GM18868 (cell line): ENCODE measurements at regions not wholly inside any gene's neighbourhood (a gene's known extent, or its start where the extent isn't known, plus 50 kb on each side); places are given as distances from the start of the nearest gene placed in this dataset.

Source experiments
- ATAC-seq: cut with Tn5 transposase; IDR thresholded peaks from one replicate; pipeline ENCODE4 v1.9.1; 2021; ENCODE audit warnings: mild to moderate bottlenecking, moderate library complexity; ENCODE audit not compliant: unreplicated experiment

DNA sequence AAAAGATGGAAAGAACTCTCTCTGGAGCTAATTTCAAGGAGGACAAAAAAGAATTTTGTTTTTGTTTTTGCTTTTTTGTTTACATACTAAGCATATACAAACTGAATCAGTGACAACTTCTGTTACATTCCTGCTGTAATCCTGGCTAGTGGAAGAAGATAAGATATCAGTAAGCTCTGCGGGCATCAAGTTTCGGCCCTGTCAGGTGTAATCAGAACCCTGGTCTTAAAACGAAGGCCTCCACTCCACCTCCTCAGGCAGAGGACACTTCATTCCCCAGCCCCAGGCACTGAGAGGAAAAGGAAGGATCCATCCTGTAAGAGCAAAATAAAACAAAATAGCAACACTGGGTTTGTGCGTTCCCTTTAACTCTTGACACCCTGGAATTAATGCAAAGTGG is 88.9 kb upstream of the ARHGAP29 start:
- no peak for ATAC-seq

DNA sequence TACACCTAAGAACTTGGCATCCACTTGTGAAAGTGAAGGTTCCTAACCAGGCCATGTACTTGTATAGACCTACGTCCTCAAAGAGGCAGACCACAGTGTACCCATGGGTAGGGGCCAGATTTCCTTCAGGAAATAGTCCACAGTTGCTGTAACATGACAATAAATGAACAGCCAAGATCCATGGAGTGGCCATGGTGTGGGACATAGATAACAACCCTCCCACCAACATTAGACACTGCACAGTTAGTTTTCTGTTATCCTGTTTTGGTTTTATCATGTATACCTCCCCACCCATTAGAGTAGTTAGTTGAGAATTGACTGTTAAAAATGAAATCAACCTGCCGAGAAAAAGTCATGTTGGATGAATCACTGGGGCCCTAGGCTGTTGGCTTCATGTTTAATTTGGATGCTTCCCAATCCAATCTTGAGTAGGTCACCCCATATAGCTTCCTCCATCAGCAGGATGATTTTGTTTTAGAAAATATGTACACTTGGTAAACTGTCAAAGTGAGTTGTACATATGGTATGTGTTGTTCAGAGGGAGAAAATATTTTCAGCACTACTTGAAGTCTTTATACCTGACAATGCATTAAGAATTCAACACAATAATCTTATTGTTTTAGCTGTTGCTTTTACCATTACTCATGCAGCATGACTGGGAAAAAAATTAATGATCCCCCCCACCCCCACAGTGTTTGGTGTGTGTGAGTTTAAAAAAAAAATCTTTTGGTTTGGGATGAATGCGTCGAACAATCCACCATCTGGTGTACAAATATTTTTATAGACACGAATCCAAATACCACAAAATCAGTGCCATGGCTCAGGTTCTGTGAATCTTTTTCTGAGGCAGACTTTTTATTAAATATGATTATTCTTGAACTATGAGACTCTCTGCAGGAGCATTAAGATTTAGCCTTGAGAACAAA is 88.3 kb upstream of the ARHGAP29 start:
- ATAC-seq, result no peak

DNA sequence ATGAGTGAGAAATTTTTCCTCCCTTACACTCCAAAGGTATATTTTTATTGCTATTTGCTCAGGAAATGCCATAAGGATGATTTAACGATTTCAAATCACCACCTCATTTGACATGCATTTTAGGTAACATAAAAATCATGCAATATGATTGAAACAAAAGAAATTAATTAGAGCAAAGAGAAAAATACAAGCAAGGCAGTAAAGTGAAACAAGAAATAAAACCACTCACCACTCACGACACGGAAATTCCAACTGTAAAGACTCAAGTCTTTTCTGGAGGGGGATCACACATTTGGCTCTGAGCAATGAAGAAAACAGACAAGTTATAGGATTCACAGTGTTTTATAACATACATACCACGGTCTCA is 86.8 kb upstream of the ARHGAP29 start:
- ATAC-seq, result no peak

DNA sequence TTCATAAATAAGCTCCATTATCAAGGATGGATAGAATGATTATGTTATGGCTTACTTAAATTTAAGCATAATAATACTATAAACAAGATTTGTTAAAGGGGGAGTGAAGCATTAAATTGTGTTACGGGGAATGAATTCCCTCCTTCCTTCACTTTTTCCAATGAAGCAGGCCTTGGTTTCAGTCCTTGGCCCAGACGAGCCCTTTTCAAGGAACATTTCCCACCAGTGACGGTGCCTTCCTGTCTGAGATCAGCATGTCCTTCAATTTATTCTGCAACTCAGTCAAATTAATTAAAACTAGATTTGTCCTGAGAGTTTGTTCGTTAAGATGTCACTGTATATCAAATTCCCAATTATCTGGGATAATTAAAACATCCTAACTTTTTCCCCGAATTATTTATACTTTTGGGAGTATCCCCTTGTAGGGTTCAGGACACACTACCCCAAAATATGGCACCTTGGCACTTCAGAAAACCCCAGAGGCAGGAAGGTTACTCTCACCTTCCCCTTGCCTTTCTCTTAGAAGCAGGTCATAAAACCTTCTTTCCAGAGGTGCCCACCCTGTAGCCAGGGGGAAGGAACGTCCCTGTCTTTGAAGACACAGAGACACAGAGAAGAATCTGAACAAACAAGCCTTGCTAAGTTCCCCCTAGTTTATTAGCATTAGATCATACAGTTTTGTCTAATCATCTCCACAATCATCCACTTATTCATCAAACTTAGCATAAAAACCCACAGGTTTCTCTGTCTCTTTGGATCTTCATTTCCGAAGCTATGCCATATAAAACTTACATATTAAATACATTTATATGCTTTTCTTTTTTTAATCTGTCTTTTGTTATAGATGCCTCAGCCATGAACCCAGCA is 86.2 kb upstream of the ARHGAP29 start:
- ATAC-seq, result no peak

DNA sequence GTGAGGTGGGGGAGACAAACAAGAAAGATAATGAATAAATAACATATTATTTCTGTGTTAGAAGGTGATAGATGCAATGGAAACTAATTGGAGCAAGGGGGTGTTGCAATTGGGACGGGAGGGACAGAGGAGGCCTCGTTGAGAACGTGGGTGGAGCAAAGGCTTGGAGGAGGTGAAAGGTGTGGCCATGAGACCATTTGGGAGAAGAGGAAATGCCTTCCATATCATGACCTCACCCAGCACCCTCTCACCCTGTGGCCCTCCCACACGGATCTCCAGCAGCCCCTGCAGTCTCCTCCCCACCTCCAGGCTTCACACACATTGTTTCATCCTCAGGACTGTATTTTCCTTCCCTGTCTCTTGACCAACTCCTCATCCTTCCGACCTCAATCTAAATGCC is 85.3 kb upstream of the ARHGAP29 start:
- ATAC-seq, result no peak

DNA sequence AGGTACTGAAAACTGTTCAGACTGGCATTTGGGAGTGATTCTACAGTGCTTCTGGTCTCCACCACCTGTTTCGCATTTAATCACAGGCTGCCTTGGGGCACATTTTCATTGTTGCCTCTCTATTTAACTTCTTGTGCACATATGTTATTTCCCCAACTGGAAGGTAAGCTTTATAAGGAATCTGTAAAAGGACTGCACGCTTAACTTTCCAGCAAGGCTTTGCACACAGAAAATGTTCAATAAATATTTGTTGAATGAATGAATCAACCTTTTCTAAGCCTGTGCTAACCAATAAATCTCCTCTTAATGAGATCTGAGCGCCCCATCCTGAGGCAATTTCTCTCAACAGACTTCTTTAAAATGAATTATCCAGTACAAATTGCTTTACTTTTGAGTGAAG is 84.3 kb upstream of the ARHGAP29 start:
- ATAC-seq, result no peak

DNA sequence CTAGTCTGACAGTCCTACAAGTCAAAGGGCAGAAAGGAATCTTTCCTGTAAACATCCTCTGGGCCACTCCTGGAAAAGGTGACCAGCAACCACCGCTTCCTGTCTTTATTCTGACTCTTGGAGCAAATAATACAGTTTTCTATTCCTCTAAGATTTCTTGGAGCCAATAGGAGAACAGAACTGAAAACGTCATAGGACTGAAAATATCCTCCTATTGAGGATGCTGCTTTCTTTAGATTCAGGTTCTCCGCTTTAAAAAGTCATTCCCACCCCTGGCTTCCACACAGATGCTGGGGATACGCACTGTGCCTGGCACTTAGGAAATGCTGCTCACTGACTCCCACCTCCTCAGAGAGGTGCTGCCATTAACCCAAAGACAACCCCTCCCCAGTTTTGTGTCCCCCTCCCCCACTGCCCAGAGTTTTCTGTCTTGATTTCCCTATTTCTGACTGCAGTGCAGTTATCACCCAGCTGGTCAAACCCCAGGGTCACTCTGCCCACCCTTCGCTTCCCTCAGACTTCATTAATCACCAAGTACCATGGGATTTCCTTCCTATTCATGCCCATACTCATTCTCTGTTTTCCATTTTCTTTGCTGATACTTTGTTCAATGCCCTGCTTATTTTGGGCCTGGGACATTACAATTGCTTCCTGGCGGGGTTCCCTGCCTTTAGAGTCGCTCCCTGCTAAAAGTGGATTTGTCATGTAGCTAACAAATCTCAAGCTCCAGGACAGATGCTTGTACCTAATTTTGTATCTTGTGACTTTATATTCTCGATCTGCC is 82.1 kb upstream of the ARHGAP29 start:
- no peak for ATAC-seq

DNA sequence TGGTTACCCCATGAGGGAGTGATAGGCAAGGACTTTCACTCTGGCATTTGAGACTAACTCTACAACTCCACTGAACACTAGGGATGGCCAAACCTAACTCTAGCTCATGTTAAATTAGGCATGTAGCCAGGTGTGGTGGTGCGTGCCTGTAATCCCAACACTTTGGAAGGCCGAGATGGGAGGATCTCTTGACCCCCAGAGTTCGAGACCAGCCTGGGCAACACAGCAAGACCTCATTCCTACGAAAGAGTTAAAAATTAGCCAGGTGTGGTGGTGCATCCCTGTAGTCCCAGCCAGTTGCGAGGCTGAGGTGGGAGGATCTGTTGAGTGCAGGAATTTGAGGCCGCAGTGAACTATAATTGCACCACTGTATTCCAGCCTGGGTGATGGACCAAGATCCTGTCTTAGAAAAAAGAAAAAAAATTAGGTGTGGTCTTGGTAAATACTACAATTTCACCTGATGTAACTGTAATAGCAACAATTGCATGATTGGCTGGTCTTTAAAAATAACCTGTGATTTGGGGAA is 81.2 kb upstream of the ARHGAP29 start:
- ATAC-seq, result no peak

DNA sequence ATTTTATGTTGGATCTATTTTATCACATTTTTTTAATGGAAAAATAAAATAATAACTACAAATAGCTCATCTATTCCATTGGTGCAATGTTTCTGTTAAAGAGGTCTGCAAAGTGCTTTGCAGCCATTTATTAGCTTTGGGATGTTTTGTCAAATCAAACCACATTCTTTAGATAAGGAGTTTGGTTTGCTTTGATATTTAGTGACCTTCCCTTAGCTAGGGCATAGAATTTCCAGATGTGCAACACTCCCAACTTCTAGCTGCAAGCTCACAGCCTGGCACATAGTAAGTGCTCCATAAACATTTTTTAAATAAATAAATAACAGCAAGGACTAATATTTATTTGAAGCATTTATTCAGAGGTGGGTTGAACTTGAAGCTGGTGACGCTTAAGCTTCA is 80.4 kb upstream of the ARHGAP29 start:
- ATAC-seq, result no peak

DNA sequence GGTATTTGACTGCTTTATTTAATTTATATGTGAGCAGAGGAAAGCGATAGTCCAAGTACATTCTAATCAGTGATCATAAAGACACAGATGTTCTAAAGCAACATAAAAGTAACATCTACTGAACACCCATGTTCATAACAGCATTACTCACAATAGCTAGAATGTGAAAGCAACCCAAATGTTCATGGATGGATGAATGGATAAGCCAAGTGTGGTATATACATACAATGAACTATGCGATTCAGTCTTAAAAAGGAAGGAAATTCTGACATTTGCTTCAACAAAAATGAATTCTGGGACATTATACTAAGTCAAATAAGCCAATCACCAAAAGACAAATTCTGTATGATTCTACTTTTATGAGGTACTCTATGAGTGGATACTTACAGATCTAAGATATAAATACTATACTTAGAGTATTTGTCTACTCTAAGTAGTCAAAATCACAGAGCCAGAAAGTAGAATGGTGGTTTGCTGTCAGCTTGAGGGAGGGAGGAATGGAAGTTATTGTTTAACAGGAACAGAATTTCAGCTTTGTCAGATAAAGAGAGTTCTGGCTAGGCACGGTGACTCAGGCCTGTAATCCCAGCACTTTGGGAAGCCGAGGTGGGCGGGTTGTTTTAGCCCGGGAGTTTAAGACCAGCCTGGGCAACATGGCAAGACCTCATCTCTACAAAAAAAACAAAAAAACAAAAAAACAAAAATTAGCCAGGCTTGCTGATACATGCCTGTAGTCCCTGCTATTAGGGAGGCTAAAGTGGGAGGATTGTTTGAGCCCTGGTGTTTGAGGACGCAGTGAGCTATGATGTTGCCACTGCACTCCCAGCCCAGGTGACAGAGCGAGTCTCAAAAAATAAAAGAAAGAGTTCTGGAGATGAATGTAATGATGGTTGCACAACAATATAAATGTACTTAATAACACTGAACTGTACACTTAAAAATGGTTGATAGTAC is 79.7 kb upstream of the ARHGAP29 start:
- no peak for ATAC-seq

DNA sequence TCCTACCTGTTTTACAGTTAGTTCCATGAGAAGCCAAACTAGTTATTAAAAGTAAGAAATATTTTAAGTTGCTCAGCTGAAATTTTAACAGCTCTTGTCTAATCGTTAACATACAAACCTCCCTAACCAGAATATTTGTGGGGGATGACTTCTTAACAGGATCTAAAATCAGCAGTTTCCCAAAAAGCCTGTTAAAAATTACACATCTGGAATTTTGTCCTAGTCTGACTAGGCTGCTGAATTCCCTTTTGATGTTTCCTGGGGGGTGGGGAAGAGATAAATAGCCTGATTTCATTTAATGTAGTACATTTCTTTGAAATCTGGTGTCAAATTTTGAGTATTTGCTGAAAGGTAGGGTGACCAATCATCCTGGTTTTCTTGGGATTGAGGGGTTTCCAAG is 78.8 kb upstream of the ARHGAP29 start:
- ATAC-seq, result no peak

DNA sequence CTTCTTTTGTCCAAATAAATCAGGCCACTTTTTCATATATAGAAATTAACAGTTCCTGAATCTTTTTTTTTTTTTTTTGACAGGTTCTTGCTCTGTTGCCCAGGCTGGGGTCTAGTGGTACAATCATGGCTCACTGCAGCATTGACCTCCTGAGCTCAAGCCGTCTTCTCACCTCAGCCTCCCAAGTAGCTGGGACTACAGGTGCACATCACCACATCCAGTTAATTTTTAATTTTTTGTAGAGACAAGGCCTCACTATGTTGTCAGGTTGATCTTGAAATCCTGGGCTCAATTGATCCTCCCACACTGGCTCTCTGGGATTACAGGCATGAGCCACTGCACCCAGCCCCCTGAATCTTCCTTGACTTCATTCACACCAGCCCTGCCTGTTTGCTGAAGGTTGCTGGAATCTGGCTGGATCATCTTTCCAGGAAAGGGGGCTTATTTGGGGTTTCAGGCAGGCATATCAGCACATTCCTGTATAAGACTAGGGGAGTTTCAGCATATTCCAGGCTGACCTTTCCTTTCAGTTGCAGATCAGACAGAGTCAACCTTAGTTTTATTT is 78.2 kb upstream of the ARHGAP29 start:
- no peak for ATAC-seq

DNA sequence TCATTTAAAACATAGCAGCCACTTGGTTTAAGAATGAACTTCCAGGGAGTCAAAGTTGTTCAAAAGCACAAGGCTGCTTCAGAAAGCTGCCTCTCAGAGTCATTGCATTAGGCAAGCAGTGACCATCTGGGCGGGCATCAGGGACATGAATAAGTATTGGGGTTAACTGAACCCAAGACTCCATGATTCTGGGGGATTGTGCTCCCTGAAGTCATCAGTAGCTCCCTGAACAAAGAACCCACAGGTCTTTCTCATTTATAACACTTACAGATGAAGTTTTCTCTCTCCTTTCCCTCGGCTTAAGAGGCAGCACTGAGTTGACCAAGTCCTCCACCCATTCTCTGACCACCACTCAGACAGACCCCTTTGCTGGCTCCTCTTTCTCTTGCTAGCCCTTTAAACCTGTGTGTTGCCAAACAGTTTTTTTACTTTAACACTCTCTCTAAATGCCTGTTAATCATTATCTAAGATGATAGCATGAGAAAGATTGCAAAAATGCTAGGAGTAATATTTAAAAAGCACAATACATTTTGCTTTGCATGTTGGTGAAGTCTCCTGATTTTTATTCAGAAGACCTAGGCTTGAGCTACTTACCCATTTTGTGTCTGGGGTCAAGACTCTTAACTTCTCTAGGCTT is 77.0 kb upstream of the ARHGAP29 start:
- ATAC-seq, result no peak

DNA sequence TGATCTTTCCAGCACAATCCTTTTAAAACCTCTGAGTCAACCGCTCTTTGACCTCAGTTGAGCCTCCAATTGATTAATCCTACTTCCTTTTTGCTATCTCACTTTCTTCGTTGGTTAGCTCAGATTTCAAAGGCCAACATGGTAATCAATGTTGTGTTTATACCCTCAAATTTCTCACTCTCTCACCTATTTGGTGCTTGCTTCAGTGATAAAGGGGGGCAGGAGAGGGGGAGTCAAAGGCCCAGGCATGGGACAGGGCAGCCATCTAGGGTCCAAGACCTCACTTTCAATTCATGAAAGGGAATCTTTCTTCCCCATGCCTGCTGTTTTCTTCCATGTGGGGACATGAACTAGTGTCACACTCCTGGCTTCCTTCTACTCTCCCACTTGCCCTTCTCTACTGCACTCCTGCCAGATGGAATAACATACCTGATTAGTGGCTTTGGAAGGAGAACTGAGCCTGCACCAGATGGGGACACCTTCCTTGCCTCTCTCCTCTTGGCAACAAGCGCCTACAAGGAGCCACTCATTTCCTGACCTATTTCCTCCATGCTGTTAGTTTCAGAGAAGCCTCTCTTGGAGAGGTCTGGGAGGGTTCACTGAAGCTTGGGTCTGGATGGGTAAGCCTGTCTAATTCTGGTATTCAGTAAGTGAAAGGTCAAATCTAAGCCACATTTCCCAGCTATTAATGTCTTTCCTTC is 73.3 kb upstream of the ARHGAP29 start:
- ATAC-seq, result no peak

DNA sequence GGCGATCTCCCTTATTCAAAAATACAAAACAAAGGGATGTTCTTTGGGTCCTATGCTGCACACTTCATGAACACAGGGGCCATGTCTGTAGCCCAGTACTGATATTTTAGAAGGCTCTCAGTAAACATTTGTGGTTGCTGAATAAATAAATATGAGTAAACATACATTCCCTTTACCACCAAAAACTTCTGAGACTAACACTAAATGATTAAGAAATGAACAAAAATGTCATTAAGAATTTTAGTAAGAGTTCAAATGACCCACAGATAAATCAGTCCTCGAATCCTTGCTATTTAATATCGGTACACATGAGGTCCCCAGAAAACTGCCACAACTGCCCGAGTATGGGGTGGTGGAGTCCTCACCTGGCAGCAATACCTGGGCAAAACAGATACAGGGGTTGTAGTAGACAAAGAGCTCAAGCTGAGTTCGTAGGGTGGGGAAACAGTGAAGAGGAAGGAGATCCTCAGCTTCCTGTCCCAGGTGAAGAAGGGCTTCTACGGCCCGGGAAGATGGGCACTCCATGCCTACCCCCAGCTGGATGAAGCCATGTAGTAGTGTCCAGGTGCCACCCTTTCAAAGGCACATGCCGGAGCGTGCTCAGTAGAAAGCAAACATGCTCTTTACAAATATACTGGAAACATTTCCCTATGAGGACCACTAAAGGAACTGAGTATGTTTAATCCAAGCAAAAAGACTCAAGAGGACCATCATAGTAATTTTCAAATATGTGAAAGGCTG is 72.6 kb upstream of the ARHGAP29 start:
- no peak for ATAC-seq

DNA sequence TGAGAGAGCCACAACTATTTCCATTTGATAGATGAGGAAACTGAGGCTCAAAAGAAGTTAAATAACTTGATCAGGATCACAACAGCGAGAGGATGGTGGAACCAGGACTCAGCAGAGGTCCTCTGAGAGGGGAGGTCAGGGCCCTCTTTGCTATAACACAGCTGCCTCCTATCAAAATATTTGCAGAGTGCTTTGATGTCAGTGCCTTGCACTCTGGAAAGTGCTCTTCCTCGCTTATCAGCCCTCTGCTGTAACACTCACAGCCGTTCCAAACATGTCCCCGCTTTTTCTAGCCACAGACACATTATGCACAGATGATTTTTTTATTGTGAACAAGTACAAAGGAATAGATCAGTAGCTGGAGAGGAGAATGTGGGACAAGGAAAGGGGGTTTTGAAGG is 71.8 kb upstream of the ARHGAP29 start:
- ATAC-seq, result no peak

DNA sequence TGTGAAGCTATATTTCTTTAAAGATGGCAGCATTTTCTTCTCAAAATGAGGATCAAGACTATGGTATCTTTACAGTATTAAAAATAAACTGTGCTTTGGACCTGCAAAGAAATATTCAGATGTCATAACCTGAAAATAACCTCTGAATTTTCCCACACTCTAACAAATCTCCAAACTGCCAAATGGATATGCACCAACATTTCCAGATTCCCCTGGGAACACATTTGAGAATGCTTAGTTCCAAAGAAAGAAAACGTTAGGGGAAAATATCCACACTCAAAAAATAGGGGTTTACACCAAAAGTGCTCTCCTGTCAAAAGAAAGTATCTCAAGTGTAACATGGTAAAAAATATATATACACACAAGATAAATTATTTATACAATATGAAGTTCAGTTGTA is 69.1 kb upstream of the ARHGAP29 start:
- no peak for ATAC-seq

DNA sequence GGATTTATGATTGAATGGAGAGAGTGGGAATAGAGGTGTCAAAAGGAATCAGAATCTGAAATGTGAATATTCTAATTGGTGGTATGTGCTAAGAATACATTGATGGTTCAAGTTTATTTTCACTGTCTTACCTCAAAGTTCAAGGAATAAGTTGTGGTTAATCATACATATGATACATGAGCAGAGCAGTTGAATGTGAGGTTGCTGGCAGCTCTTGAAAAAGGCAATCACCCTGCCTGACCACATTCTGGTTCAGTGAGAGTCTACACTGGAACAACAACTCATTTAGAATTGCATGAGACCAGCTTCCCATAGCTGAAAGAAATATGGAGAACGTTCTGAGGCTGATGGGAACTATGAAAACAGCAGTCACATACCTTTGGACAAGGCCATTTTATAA is 68.3 kb upstream of the ARHGAP29 start:
- no peak for ATAC-seq
